Panc1 (cell line): ENCODE measurements at regions not wholly inside any gene's neighbourhood (a gene's known extent, or its start where the extent isn't known, plus 50 kb on each side); places are given as distances from the start of the nearest gene placed in this dataset.

ENCODE experiments used
- ATAC-seq: fragments of 200-7000 bp; cut with Tn5 transposase; 2 replicates; pipeline ENCODE4 v1.9.1; 2020; ENCODE audit warnings: mild to moderate bottlenecking, moderate library complexity
- BruUV-seq: library from RNA; stranded (reverse); fragments of 400-500 nt; replicated peaks from 2 replicates; lab custom pipeline; 2021; lab: Mats Ljungman, UMichigan
- CTCF ChIA-PET: fragments of 300-600 bp; sonication (Branson Sonifier 250); formaldehyde crosslinking; loops from one replicate; lab custom pipeline; 2022; ENCODE audit warnings: antibody characterized with exemption; lab: Charles Lee
- POLR2A ChIA-PET: fragments of 300-600 bp; sonication (Branson Sonifier 250); formaldehyde crosslinking; loops from one replicate; lab custom pipeline; 2022; ENCODE audit warnings: antibody characterized with exemption; lab: Charles Lee
- DNase-seq: peaks from one replicate; pipeline ENCODE4 v3.0.0-alpha.2; 2010; ENCODE audit warnings: low read depth, low spot score
- H3K27ac ChIP-seq: 2 replicates; pipeline ENCODE4 v1.5.1; 2011; ENCODE audit warnings: mild to moderate bottlenecking, low read length, inconsistent platforms
- H3K27me3 ChIP-seq: fragments of 200-500 bp; sonication (Bioruptor generic); 2 replicates; pipeline ENCODE4 v1.6.0; 2014; ENCODE audit warnings: low read length, inconsistent platforms; ENCODE audit not compliant: control insufficient read depth, insufficient read depth
- H3K36me3 ChIP-seq: fragments of 200-500 bp; sonication (Bioruptor generic); 2 replicates; pipeline ENCODE4 v1.5.1; 2014; ENCODE audit warnings: inconsistent platforms, mild to moderate bottlenecking, low read length, moderate library complexity; ENCODE audit not compliant: control insufficient read depth, insufficient read depth
- H3K4me1 ChIP-seq: 2 replicates; pipeline ENCODE4 v1.5.1; 2011; ENCODE audit warnings: inconsistent platforms, mild to moderate bottlenecking, low read length, moderate library complexity; ENCODE audit not compliant: control insufficient read depth, insufficient read depth
- H3K4me3 ChIP-seq, 2 experiments: 2 replicates each; pipeline ENCODE4 v1.5.1; 2011 to 2012; ENCODE audit warnings: low read depth in 2 of 2, low read length in 2 of 2, mild to moderate bottlenecking in 2 of 2, inconsistent platforms in 1 of 2, moderate library complexity in 1 of 2
- H3K9me3 ChIP-seq: fragments of 200-500 bp; sonication (Bioruptor generic); 2 replicates; pipeline ENCODE4 v1.5.1; 2014; ENCODE audit warnings: low read depth, mild to moderate bottlenecking, inconsistent platforms, low read length, moderate library complexity; ENCODE audit not compliant: control insufficient read depth, insufficient read depth
- CTCF ChIP-seq: fragments of 450-650 bp; IDR thresholded peaks from 2 replicates; pipeline ENCODE4 v1.5.1; 2017; ENCODE audit warnings: mild to moderate bottlenecking
- POLR2AphosphoS5 ChIP-seq: IDR thresholded peaks from 2 replicates; pipeline ENCODE4 v1.6.1; 2012; ENCODE audit warnings: mild to moderate bottlenecking, low read depth, low read length, moderate library complexity
- REST ChIP-seq, 2 experiments: IDR thresholded peaks; 2 replicates each; pipeline ENCODE4 v1.6.1; 2011 to 2012; ENCODE audit warnings: low read depth in 2 of 2, control low read depth in 1 of 2, low read length in 1 of 2, mild to moderate bottlenecking in 1 of 2, moderate library complexity in 1 of 2; ENCODE audit not compliant: insufficient read depth in 1 of 2
- SIN3A ChIP-seq: IDR thresholded peaks from 2 replicates; pipeline ENCODE4 v1.6.1; 2012; ENCODE audit warnings: low read depth, mild to moderate bottlenecking, low read length, moderate library complexity, borderline replicate concordance; ENCODE audit not compliant: insufficient read depth
- TCF7L2 ChIP-seq: IDR thresholded peaks from 2 replicates; pipeline ENCODE4 v1.6.1; 2011; ENCODE audit warnings: mild to moderate bottlenecking, low read depth, low read length, inconsistent platforms
- in situ Hi-C: cut with HindIII; loops from 2 replicates; pipeline ENCODE4 v1.10.0; 2016; ENCODE audit warnings: low sequenced_read_pairs, low pct_unique_long_range_greater_than_20kb
- intact Hi-C: fragments of 100-400 bp; cut with micrococcal nuclease; formaldehyde crosslinking; loops from one replicate; pipeline ENCODE4 v1.10.0; 2022; ENCODE audit not compliant: unreplicated experiment

GRCh38 chr2:236672606-236673005, 103.0 kb downstream of the ACKR3 start:
- in situ Hi-C loops: no loop called here

DNA sequence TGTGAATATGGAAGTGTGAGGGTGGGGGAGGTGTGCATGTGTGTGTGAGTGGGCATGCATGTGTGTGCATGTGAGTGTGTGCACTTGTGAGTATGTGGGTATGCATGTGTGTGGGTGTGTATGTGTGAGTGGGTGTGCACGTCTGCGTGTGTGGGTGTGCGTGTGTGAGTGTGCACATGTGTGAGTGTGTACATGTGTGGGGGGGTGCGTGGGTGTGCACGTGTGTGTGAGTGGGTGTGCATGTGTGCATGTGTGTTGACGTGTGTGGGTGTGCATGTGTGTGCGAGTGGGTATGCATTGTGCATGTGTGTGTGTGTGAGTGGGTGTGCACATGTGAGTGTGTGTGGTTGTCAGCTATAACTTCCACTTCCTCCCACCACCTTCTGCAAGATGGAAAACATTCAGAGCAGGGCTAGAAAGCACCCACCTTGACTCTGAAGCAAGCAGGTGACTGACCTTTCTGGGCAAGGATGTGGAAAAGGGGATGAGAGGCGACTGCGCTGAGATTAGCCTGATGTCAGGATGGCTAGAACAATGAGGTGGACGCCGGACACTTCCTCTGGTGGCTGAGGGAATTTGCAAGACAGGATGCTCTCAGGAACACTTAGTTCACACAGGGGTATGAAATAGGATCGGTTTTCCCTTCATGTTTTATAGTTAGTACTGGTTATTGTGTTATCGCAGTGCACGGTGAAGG, 103.6 kb downstream of the ACKR3 start:
- Histone ChIP-seq H3K4me3 (no peak overlapping the region), H3K9me3 (no peaks in the 10 kb centered on the region), H3K36me3 (no peaks in the 10 kb centered on the region), H3K4me1 (no peaks in the 10 kb centered on the region), H3K27ac (no peak overlapping the region), H3K27me3 (peaks cover 12% of the 10 kb centered on the region)
- ChIA-PET POLR2A (no interaction called here), CTCF (no interaction called here)
- intact Hi-C loops (no loop called here), in situ Hi-C loops (no loop called here)
- ATAC-seq (no peak), DNase-seq (no peak)
- no peak for TF ChIP-seq REST (IDR thresholded peaks at IDR 0.05; ENCODE audit: insufficient read depth in 1 of 2, low read depth in 2 of 2, low read length in 1 of 2)
- TF ChIP-seq TCF7L2: no peak
- no peak for TF ChIP-seq POLR2AphosphoS5
- TF ChIP-seq CTCF: no peak
- no peak for TF ChIP-seq SIN3A
- BruUV-seq: no TSS peak

More at GRCh38 chr2:236672606-236673005, 103.0 kb downstream of the ACKR3 start:
- no peaks in the 10 kb centered on the region for H3K36me3 ChIP-seq
- no peaks in the 10 kb centered on the region for H3K9me3 ChIP-seq
- H3K27me3 ChIP-seq: peaks cover 12% of the 10 kb centered on the region
- ATAC-seq (no peak), DNase-seq (no peak)
- TF ChIP-seq CTCF (no peak), POLR2AphosphoS5 (no peak), SIN3A (no peak), TCF7L2 (no peak), REST (IDR thresholded peaks at IDR 0.05; ENCODE audit: insufficient read depth in 1 of 2, low read depth in 2 of 2, low read length in 1 of 2) (no peak)
- POLR2A ChIA-PET: no interaction called here
- no TSS peak for BruUV-seq
- H3K4me1 ChIP-seq: no peaks in the 10 kb centered on the region
- no peak overlapping the region for H3K27ac ChIP-seq
- intact Hi-C loops: no loop called here
- CTCF ChIA-PET: no interaction called here
- no peak overlapping the region for H3K4me3 ChIP-seq
